ENCODE measurements at regions not wholly inside any gene's neighbourhood (a gene's known extent, or its start where the extent isn't known, plus 50 kb on each side); places are given as distances from the start of the nearest gene placed in this dataset.

DNA sequence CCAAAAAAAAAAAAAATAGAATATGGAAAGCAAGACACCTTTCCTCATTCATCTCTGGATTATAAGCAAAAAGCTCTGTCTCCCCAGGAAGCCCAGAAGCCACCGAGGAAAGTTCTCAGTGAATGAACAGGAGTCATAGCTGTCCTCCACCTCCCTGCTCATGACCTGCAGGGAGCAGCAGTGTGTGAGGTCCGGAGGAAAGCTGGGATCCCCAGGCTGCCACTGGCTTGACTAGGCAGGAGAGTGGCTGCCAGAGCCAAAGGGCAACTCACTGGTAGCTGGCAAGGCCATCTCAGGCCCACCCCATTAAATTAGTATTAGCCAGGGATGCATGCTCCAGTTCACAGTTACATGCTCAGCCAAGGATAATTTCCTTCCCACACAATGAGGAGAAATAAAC, 191.6 kb upstream of the STT3B start:
- Histone ChIP-seq H3K4me3 (no peak overlapping the region), H3K36me3 (no peaks in the 10 kb centered on the region), H3K4me1 (peaks cover 0 to 4% (median 0%) of the 10 kb centered on the region in 4 donors), H3K27me3 (no peaks in the 10 kb centered on the region), H3K9me3 (peaks cover 0 to 5% (median 0%) of the 10 kb centered on the region in 4 donors), H3K27ac (no peak overlapping the region)
- DNase-seq (ENCODE audit: low spot score in 2 of 2), result no peak
- TF ChIP-seq CTCF (IDR thresholded peaks at IDR 0.05), result no peak
- TF ChIP-seq EP300 (IDR thresholded peaks at IDR 0.05), result no peak
- TF ChIP-seq POLR2A (IDR thresholded peaks at IDR 0.05), result no peak
- 27 to 41% methylated on average over 2 of the region's 2 CpGs for WGBS, 2 donors

DNA sequence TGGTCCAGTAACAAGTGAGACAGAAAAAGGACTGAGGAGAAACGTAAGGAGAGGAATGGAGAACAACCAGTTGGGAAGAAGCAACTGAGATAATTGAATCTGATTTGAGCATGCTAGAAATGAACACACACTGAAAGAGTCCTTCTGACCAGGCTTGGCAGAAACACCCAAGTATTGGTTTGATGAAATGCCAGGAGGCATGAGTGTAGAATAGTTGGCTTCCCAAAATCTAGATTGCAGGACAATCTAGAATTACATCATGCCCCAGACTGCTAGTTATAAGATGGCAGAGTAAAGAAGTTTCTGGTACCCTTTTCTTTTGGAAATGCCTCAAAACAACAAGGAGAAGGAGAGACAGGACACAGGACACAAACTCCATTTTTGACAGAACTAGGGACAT, 189.7 kb upstream of the STT3B start:
- Histone ChIP-seq H3K27me3 (no peaks in the 10 kb centered on the region), H3K36me3 (no peaks in the 10 kb centered on the region), H3K9me3 (peaks cover 0 to 5% (median 0%) of the 10 kb centered on the region in 4 donors), H3K27ac (no peak overlapping the region), H3K4me3 (no peak overlapping the region), H3K4me1 (peaks cover 0 to 4% (median 0%) of the 10 kb centered on the region in 4 donors)
- TF ChIP-seq POLR2A (IDR thresholded peaks at IDR 0.05) (no peak), EP300 (IDR thresholded peaks at IDR 0.05) (no peak), CTCF (IDR thresholded peaks at IDR 0.05) (no peak)
- DNase-seq (ENCODE audit: low spot score in 2 of 2), result no peak
- WGBS, 2 donors, result 89 to 97% methylated on average over 1 of the region's 1 CpG

DNA sequence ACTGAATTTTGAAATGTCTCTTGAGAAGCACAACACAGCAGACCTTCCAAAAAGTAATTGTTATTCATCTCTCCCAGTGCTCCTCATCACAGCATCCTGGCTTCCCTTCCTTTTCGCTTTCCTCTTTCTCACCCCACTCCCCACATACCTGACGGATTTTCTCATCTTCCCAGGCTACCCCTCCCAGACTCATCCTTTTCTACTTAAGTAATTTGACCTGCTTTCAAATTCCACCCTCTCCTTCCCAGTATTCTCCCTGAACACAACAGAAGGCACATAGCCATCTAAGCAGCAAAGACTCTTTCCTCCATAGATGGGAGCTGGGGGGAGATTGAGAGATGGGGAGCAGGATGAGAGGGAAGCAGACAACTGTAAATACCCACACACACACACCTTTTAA, 187.1 kb upstream of the STT3B start:
- H3K4me3 ChIP-seq, result no peak overlapping the region
- no peak for TF ChIP-seq CTCF (IDR thresholded peaks at IDR 0.05)
- TF ChIP-seq EP300 (IDR thresholded peaks at IDR 0.05), result no peak
- no peak for TF ChIP-seq POLR2A (IDR thresholded peaks at IDR 0.05)
- no peaks in the 10 kb centered on the region for H3K27me3 ChIP-seq
- peaks cover 0 to 4% (median 0%) of the 10 kb centered on the region in 4 donors for H3K4me1 ChIP-seq
- peaks cover 0 to 5% (median 0%) of the 10 kb centered on the region in 4 donors for H3K9me3 ChIP-seq
- no peak for DNase-seq (ENCODE audit: low spot score in 2 of 2)
- 74 to 88% methylated on average over 2 of the region's 2 CpGs for WGBS, 2 donors
- H3K36me3 ChIP-seq, result no peaks in the 10 kb centered on the region
- H3K27ac ChIP-seq, result no peak overlapping the region

GRCh38 chr3:31346542-31346979, 186.2 kb upstream of the STT3B start:
- no peaks in the 10 kb centered on the region for H3K4me1 ChIP-seq
- H3K36me3 ChIP-seq, result no peaks in the 10 kb centered on the region
- H3K27ac ChIP-seq, result no peak overlapping the region
- no peak overlapping the region for H3K4me3 ChIP-seq
- H3K27me3 ChIP-seq, result no peaks in the 10 kb centered on the region
- WGBS, 2 donors, result 85 to 89% methylated on average over 5 of the region's 5 CpGs
- no peak for DNase-seq (ENCODE audit: low spot score in 2 of 2)
- peaks cover 0 to 5% (median 0%) of the 10 kb centered on the region in 4 donors for H3K9me3 ChIP-seq
- no peak for TF ChIP-seq EP300 (IDR thresholded peaks at IDR 0.05)
- TF ChIP-seq CTCF (IDR thresholded peaks at IDR 0.05), result no peak
- no peak for TF ChIP-seq POLR2A (IDR thresholded peaks at IDR 0.05)

DNA sequence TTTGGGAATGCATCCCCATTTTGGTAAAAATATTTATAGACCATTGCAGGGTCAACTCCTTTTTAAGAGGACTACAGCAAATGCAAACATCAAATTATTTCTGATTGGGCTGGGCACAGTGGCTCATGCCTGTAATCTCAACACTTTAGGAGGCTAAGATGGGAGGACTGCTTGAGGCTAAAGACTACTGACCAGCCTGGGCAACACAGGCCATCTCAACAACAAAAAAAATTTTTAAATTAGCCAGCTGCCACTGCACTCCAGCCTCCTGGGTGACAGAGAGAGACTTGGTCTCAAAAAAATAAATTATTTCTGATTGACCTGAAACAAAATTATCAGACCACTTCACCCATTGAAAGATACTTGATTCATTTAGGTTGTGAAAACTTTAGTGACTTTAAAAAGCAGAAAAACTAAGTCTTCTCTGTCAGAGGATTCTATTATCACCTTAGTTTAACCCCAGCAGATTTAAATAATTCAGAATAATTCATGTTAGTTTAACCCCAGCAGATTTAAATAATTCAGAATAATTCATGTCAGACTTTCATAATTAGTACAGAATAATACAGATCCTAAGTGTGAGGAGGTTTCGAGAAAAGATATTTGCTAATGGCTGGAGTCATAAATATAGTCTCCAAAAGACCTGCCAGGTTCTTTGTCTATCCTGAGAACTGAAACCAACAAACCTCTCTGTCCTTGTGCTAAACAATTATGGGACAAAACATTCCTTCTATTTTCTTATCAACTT, 183.6 kb upstream of the STT3B start:
- 85 to 95% methylated on average over 1 of the region's 1 CpG for WGBS, 2 donors
- Histone ChIP-seq H3K9me3 (peaks cover 0 to 5% (median 0%) of the 10 kb centered on the region in 4 donors), H3K36me3 (no peaks in the 10 kb centered on the region), H3K27ac (no peak overlapping the region), H3K4me1 (no peaks in the 10 kb centered on the region), H3K27me3 (no peaks in the 10 kb centered on the region), H3K4me3 (no peak overlapping the region)
- no peak for DNase-seq (ENCODE audit: low spot score in 2 of 2)
- TF ChIP-seq CTCF (IDR thresholded peaks at IDR 0.05), result no peak
- TF ChIP-seq POLR2A (IDR thresholded peaks at IDR 0.05), result no peak
- no peak for TF ChIP-seq EP300 (IDR thresholded peaks at IDR 0.05)
